ENCODE measurements at regions not wholly inside any gene's neighbourhood (a gene's known extent, or its start where the extent isn't known, plus 50 kb on each side); places are given as distances from the start of the nearest gene placed in this dataset.

GRCh38 chr12:18158774-18159557, 69.0 kb upstream of the RERGL start:
- Mint-ChIP-seq H3K36me3 (ENCODE audit: insufficient read depth in 1 of 3, low read depth in 3 of 3) (peaks cover 16 to 38% (median 23%) of the 10 kb centered on the region in 3 experiments), H3K4me3 (no peak overlapping the region), H3K9me3 (peaks cover 27 to 40% of the 10 kb centered on the region in 2 experiments), H3K27me3 (ENCODE audit: low read depth) (no peaks in the 10 kb centered on the region), H3K27ac (no peak overlapping the region), H3K4me1 (peaks cover 9 to 13% of the 10 kb centered on the region in 2 experiments)
- Histone ChIP-seq H4K8ac (replicated peaks; ENCODE audit: insufficient read length, low read depth, low read length) (no peak overlapping the region), H3T11ph (ENCODE audit: low read length) (no peak overlapping the region), H2BK5ac (ENCODE audit: insufficient read length, low read length) (no peak overlapping the region), H3K27me3 (ENCODE audit: insufficient read depth, low read length) (no peaks in the 10 kb centered on the region), H3K27ac (ENCODE audit: insufficient read length, low read depth, low read length) (no peak overlapping the region), H2BK12ac (ENCODE audit: insufficient read length, low read depth, low read length) (no peak overlapping the region), H2AFZ (ENCODE audit: low read length) (no peak overlapping the region), H2BK20ac (ENCODE audit: low read depth, low read length, poor library complexity, severe bottlenecking) (no peak overlapping the region), H3K4me2 (ENCODE audit: insufficient read depth, insufficient read length, low read length) (no peak overlapping the region), H3K9me3 (ENCODE audit: control insufficient read depth, low read depth, low read length) (no peaks in the 10 kb centered on the region), H3K4ac (ENCODE audit: low read depth, low read length) (no peak overlapping the region), H3K4me1 (ENCODE audit: insufficient read depth, low read length) (no peaks in the 10 kb centered on the region), H3K18ac (ENCODE audit: insufficient read length, low read depth, low read length) (no peak overlapping the region), H3K79me1 (ENCODE audit: insufficient read depth, low read depth, low read length, poor library complexity, severe bottlenecking) (no peaks in the 10 kb centered on the region), H3K14ac (ENCODE audit: insufficient read depth, low read length) (no peak overlapping the region), H3K23ac (ENCODE audit: insufficient read length, low read depth, low read length) (no peak overlapping the region), H3K23me2 (ENCODE audit: insufficient read length, low read depth, low read length, poor library complexity, severe bottlenecking) (no peaks in the 10 kb centered on the region), H4K91ac (ENCODE audit: insufficient read length, low read depth, low read length) (no peak overlapping the region), H2BK15ac (ENCODE audit: low read depth, low read length) (no peak overlapping the region), H3K79me2 (ENCODE audit: insufficient read depth, low read length) (no peaks in the 10 kb centered on the region), H3K9ac (ENCODE audit: extremely low read depth, insufficient read length, low read length) (no peak overlapping the region), H4K20me1 (ENCODE audit: control insufficient read depth, insufficient read depth, insufficient read length) (no peaks in the 10 kb centered on the region), H2BK120ac (ENCODE audit: low read depth, low read length, poor library complexity, severe bottlenecking) (no peak overlapping the region), H4K5ac (ENCODE audit: insufficient read length, low read depth, low read length) (no peak overlapping the region), H2AK5ac (ENCODE audit: insufficient read length, low read length) (no peak overlapping the region), H3K56ac (ENCODE audit: insufficient read length, low read depth, low read length) (no peak overlapping the region)
- peak; percentile 41 for DNase-seq
- WGBS (ENCODE audit: extremely low coverage, insufficient read length, low lambda C conversion rate): no CpG with 5 or more reads among the region's 6 CpGs
- TF ChIP-seq CTCF (conservative IDR thresholded peaks at IDR 0.05): peak; percentile 86

All from H9 (cell line).